Kidney tubule cell (primary cell): ENCODE measurements at regions not wholly inside any gene's neighbourhood (a gene's known extent, or its start where the extent isn't known, plus 50 kb on each side); places are given as distances from the start of the nearest gene placed in this dataset.

Experiments used
- DNase-seq: peaks from one replicate; pipeline ENCODE4 v3.0.0-alpha.2; 2018; ENCODE audit warnings: low spot score

DNA sequence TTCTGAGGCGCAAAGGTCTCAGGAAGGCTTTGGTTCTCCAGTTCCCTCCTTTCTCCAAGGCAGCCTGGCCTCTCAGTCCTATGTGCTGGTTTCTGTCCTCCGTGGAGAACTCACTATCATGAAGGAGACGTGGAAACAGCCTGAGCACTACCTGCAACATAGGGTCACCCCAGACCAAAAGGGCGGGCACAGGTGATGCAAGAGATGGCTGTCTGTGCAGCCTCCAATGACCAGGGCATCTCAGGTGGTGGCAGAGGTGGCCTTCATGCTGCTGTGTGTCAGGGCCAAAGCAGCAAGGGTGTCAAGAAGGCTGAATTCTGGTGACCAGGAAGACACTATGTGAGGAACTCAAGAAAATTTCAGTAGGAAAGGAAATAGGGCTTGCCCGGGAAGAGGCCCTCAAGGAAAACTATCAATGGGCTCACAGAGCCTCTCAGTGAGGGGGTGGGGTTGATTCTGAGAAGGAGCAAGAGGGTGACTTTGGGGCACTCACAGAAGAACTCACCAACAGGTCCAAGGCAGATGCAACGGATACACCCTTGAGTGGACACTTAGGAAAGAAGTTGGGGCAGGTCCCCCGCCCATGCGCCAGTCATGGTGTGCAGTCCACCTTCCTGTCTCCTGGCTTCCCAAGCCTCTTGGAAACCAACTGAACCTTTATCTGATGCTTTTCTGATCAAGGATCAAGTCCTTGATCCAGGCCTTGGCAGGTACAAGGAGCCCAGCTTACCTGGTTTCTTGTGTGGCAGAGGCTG, 212.3 kb upstream of the B3GAT1 start:
- DNase-seq = no peak

DNA sequence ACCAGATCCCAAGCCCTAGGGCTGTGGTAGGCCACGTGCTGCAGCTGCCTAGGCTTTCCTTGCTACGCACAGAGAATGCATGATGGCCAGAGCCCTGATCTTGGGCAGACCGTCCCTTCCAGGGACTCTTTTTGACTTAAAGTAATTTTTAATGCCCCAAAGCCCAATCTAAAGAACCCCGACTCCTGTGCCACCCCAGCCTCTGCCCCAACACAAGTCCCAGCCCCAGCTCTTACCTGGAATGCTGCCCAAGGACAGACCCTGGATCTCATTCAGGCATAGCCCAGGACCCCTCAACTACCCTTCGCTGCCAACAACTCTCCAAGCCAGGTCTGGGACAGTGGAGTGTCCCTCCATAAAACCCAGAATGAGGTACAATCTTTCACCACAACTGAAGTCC, 211.7 kb upstream of the B3GAT1 start:
- DNase-seq = no peak

DNA sequence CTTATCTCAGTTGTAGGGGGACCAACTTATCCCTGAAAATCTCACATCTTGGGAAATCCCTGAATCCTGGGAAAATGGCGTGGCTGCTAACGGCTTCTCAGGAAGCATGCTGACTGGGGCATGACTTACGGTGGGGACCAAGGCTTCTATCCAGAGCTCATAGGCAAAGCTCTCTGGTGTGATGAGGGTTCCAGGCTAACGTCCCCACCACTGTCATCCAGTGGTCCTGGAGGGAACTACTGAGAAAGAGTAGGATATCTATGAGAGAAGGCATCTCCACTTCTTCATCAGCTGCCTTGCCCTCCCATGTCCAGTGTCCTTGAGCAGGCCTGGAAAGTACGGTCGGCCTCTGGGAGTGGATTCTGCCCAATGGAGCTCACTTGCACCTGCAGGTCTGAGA, 210.4 kb upstream of the B3GAT1 start:
- no peak for DNase-seq

DNA sequence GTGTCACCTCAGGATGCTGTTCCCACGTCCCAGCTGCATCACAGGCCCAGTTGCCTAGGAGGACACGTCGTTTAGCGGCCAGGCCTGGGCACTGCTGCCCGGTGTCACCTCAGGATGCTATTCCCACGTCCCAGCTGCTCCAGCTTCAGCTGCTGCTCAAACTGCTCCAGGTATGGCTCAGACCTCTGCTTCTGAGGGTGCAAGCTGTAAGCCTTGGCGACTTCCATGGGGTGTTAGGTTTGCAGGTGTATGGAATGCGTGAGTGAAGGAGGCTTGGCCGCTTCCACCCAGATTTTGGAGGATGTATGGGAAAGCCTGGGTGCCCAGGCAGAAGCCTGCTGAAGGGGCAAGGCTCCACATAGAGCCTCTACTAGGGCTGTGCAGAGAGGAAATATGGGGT, 205.3 kb upstream of the B3GAT1 start:
- DNase-seq = no peak

DNA sequence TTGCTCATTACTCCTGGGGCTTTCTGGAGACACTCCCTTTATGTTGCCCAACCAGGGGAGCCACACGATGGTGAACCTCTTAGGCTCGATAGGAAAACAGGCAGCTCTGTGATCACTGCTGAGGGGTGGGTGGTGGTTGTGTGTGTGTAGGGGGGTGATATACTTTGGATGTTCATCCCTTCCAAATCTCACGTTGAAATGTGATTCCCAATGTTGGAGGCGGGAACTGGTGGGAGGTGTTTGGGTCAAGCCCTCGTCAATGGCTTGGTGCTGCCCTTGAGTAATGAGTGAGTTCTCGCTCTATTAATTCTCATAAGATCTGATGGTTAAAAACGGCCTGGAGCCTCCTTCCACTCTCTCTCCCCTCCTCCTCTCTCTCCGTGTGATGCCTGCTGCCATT, 204.0 kb upstream of the B3GAT1 start:
- DNase-seq = no peak

DNA sequence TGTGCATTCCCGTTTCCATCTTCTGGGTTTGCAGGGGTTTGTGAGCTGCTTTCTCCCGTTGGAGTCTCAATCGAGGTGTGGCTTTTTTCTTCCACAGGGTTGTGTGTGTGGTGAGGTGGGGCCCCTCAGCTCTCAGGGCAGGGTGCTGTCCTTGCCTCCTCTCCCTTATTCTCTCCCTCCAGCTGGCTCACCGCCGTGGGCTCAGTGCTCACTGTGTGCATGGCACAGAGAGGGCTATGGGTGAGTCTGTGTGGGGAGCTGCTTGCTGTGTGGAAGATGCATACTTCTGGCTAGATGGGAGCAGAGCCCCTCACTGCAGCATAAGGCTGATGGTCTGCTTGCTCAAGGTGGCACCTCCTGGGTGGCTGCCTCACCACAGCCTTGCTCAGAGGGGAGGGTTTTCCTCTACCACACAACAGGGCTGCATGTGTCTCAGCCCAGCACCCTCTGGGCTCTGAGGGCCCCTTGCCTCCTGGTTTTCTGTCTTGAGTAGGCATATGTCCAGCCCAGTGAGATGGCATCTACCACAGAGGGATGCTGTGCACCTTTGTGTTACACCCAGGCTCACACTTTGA, 203.1 kb upstream of the B3GAT1 start:
- DNase-seq = no peak

DNA sequence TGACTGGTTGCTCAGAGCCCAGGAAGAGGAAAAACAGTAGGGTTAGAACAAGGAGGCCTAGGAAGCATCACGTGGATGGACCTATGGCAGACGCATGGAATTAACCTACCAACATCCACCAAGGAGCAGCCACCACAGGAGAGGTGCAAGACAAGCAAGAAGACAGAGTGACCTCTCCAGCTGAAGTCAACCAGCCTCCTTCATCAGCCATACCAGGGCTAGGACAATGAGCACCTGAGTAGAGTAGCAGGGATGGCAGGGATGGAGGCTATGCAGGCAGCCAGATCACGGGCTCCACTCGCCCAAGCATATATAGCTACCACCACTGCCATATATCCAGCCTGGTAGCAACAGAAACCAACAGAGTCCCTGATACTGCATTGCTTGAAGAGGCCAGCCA, 202.1 kb upstream of the B3GAT1 start:
- DNase-seq = no peak

DNA sequence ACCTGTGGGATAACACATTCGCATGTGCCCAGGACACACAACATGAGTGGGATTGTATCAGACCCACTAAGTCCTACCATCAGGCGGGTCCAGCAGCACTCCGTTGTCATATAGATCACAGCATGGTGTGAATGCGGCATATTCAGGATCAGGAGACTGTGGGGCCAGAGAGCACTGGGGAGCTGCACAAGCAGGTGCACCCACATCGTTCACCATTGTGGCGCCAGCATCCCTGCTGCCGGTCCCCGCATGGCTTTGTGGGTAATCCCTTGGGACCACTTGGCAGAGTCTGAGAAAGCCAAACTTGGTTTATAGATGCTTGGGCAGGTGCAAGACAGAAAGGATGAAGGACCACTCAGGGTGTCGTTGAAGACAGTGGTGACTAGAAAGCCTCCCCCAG, 201.6 kb upstream of the B3GAT1 start:
- no peak for DNase-seq

DNA sequence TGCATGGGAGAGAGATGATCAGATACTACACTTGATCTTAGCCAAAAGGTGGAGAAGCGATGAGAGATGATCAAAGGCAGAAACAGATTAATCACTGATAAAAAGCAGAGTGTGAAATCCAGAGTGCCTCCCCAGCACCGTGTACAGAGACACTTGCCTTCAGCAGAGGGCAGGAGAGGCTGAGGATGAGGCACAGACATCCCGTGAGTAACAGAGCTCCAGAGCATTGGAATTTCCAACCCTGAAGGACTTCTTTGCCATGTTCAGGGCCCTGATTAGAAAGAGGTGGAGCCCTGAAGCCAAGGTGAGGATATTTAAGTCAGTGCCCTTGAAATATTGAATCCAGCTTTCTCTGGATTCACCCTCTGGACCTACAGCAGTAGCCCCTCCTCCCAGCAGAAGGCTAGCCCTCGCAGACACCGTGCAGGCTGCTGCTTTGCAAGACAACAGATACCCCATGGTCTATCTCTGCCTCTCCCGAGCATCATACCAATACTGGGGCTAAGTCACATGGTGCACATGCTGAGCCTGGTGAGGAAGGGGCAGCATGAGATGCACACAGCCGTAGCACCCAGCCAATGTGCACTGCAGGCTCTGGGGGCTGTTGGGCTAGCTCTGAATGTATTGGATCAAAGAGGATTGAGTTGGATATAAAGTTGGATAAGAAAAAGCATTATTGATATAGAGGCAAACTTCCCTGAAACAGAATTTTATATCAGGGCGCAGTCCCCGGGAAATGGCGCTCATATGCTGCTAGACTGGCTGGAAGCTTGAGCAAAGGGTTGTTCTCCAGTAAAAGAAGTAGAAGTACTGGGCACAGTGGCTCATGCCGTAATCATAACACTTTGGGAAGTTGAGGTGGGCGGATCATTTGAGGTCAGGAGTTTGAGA, 200.3 kb upstream of the B3GAT1 start:
- DNase-seq = no peak

DNA sequence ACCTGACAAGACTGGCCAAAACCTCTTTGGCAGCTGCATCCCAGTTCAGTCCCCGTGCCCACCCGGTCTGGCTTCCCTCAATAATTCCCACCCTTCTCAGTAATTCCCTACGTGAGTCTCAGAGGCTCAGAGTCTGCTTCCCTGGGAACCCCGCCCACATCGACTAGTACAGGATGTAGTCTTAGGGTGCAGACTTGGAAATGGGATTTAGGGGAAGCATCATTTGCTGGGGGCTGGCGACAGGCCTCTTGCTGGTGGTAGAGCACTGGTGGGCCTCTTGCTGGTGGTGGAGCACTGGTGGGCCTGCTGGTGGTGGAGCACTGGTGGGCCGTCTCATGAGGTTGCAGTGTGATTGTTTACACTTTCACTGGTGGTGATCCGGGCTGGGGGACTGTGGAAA, 199.5 kb upstream of the B3GAT1 start:
- DNase-seq = no peak

DNA sequence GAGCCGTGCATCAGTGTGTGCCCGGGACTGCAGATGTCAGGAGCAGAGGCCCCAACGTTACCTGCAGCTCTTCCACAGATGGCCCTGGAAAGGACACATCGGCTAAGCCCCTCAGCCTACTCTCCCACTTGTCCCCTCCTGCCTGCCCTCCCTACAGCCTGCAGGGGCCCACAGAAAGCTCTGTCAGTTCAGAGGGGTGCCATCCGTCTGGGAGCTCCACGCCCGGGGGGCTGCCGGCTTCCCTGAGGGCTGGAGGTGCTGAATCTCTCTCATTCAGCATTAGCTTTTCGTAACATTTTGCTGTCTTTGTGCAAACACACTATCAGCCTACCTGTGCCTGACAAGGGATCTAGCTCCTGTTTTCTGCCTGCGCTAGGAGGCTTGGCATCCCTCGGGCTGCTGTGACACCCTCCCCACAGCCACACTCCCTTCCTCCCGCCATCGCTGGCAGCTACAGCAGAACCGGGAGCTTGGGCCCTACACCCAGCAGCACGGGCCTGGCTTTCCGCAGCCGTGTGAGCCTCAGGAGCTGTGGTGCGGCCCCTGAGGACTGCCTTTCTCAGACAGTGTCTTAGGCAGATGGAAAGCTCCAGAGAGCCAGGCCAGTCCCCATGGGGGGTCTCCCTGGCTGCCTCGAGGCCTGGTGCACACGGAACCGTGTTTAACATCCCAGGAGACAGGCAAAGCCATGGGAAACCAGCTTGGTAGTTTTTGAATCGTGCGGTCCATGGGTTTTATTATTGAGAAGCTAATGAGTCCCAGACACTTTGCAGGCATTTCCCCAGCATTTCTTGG, 198.3 kb upstream of the B3GAT1 start:
- DNase-seq = no peak

DNA sequence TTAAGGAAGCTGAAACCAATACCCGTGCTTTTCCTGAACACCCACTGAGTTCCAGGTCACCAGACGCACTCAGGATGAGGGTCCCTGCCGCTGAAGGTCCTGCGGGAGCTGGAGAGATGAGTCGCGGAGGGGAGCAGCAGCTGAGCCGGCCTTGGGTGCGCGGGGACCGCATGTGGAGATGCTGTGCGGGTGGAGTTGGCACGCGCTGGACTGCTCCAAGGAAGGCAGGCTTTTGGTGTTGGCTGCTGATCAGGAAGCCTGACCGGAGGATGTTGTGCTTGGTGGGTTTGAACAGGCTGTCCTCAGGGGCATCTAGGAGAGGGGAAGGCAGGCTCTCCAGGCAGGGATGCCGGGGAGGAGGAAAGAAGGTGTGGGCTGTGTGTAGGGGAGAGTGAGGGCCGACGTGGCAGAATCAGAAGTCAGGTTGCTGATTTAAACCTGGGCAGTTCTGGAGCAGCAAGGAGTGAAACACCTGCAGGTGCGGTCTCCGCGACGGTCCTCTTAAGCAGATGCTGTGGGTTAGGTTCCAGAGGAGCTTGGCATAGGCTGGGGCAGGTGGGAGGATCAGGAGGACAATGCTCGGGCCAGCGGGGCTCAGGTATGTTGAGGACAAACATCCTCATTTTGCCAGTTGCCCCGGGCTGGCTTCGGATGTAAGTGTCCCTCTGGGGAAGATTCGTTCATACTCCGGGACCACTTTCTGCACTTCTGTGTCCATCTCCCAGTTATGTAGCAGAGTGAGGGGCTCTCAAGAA, 197.5 kb upstream of the B3GAT1 start:
- DNase-seq = no peak

DNA sequence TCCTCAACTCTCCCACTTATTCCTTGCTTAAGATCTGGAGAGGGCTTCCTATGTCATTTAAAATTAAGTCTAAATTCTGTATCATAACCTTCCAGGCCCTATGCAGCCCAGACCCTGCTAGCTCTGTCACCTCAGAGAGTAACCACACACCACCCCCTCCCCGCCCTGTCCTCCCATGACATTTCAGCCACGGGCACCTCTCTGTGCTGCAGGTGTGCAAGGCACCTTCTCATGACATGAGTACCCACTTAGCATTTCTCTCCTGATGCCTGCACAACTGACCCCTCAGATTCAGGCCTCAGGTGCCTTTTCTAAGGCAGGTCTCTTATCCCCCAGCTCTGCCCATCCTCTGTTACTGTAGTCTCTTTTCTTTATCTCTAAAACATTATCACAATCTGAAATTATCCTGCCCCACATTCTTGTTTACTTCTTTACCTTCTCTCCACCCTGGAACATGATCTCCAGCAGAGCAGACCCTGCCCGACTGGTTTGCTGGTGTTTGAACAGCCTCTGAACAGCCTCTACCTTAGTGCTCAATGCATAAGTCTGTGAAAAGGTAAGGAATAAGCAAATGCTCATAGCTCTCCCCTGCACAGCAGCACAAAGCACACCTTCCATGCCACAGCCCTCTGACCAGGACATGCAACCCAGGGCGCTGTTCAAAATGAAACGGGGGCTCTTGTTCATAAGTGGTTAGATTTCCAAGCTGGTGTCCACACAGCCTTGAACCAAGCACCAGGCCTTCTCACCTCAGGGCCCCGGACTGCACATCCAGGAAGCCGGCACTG, 196.1 kb upstream of the B3GAT1 start:
- no peak for DNase-seq

DNA sequence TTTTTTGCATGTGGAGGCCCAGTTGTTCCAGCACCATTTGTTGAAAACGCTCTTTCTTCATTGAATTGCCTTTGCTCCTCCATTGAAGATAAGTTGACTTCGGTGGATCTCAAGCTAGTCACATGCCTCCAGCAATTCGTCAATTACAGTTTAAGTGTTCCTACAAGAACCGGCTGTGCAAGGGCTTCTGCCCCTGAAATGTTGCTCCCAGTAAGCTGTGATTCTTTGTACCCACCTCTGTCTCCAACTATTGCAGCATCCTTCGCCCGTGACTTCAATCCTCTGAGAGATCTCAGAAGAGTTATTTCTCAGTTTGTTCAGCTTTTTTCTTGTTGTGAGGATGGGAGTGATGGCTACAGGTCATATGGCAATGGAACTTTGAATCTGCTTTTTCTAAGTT, 194.2 kb upstream of the B3GAT1 start:
- DNase-seq = no peak

DNA sequence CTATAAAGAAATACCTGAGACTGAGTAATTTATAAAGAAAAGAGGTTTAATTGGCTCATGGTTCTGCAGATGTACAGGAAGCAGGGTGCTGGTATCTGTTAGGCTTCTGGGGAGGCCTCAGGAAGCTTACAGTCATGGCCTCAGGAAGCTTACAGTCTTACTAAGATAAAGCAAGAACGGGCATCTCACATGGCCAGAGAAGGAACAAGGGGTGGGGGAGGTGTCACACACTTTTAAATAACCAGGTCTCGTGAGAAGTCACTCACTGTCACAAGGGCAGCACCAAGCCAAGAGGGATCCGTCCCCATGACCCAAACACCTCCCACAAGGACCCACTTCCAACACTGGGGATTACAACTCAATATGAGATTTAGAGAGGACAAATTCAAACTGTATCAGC, 192.8 kb upstream of the B3GAT1 start:
- no peak for DNase-seq

DNA sequence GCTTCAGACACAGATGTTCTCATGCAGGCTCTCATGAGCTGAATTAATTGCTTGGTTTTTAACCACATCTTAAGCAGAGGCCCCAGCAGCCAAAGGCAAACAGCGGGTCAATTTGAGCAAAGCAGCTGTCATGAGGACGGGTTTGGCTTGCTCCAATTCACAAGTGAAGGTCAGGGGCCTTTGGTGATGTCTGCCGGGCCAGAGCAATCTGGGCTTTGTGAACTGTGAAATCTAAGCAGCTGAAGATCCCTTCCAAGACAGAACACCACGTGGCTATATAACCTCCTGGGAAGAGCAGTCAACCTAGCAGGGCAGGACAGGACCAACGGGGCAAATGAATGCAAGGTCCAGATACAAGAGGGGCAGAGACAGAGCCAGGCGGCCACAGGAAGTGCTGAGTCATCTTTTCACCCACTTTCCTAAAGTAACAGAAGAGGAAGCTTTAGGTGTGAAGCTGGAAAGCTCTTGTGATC, 187.3 kb upstream of the B3GAT1 start:
- peak; percentile 12 for DNase-seq

DNA sequence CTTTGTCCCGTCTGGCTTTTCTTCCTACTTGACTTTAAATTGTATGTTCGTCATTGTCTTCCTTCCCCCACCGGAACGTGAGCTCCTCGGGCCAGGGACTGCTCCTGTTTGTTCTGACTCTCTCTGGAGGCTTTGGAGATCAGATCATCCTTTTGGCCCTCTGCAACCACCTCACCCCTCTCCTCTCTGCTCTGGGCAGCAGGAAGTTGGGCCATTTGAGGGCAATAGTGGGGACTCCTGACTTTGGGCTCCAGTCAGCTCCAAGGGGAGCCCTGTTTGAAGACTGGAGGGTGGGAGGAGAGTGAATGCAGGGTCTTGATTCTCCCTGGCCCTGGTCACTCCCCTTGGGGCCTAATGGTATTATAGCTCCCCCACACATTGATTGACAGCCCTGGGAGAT, 186.3 kb upstream of the B3GAT1 start:
- DNase-seq = no peak

DNA sequence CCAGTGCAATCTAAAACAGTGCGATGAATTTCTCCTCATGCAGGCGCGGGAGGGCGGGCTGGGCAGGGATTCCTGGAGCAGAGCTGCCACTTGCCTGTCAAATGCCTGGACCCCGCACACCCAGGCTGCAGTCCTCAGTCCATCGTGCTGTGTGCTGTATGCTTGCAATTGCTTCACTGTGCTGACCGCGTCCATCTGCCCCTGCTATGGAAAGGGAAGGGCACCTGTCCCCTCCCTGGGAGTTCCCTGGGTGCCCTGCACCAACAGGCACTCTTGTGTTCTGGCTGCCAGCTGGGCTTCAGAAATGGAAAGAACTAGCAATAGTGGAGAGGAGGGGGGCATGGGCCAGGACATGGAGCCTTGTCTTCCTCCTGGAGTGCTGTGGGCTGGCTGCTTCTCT, 185.4 kb upstream of the B3GAT1 start:
- DNase-seq = no peak

DNA sequence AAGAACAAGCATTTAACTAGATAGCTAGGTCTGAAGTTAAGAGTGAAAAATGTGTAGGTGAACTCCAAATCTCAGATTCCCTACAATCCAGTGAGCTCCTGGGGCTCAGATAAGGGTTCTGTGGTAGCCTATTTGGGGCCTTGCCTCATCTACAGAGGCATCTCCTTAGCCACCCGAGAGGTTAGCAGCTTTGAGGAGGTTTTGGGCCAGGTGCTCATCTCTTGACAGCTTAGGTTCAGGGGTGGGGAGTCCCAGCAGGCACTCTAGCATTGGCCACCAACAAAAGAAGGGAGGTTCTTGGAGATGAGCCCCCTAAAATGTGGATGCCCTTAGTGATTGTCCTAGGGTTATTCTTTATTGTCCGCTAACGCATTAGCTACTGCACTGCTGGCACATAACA, 184.4 kb upstream of the B3GAT1 start:
- DNase-seq = no peak

DNA sequence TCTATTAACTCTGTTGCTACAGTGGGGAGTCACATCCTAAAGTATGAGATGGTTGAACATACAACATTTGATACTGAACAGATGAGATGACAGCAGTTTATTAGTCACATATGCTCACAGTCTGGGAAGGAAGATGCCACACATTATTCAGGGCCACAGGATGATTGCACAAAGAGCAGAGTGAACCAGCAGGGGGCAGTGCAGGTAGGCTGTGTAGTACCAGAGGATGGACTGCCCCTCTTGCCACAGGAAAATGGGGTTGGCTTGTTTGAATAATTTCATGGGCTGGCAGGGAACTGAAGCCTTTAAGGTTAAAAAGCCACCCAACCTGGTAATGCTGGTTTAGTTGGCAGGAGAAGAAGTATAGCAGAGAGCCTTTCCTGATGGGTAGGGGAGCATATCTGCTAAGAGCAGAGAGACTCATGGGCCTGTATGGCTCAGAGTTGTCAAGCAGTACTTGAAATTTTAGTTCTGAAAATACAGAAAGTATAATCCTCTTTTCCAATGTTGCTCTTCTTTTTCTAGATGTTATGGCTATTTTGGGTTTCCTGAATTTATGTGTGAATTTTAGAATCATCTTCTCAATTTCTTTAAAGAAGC, 180.4 kb upstream of the B3GAT1 start:
- DNase-seq = peak; percentile 48
